Keratinocyte (primary cell): ENCODE measurements at regions not wholly inside any gene's neighbourhood (a gene's known extent, or its start where the extent isn't known, plus 50 kb on each side); places are given as distances from the start of the nearest gene placed in this dataset.

ENCODE experiments used
- DNase-seq: peaks from one replicate; pipeline ENCODE4 v3.0.0-alpha.2; 2011; ENCODE audit warnings: low read depth, missing footprints, low spot score
- FAIRE-seq: peaks from 2 replicates; lab custom pipeline; 2011; peaks lifted over from hg19 to GRCh38; lab: Jason Lieb, UNC
- H2AFZ ChIP-seq: 2 replicates; pipeline ENCODE4 v1.6.0; 2012; ENCODE audit warnings: low read length, control low read depth, inconsistent platforms; ENCODE audit not compliant: control insufficient read depth
- H3K27ac ChIP-seq: 2 replicates; pipeline ENCODE4 v1.5.1; 2011; ENCODE audit warnings: low read length; ENCODE audit not compliant: control insufficient read depth, insufficient read depth
- H3K27me3 ChIP-seq: 3 replicates; pipeline ENCODE4 v1.6.0; 2011; ENCODE audit warnings: low read length; ENCODE audit not compliant: control insufficient read depth, insufficient read depth; ENCODE audit errors: extremely low read depth
- H3K36me3 ChIP-seq, 2 experiments: 2 replicates in 1 of 2; 3 replicates in 1 of 2; pipeline ENCODE4 v1.5.1; 2011; ENCODE audit warnings: low read length in 2 of 2, mild to moderate bottlenecking in 1 of 2; ENCODE audit not compliant: control insufficient read depth in 2 of 2, insufficient read depth in 2 of 2; ENCODE audit errors: extremely low read depth in 1 of 2
- H3K4me1 ChIP-seq: 3 replicates; pipeline ENCODE4 v1.5.1; 2011; ENCODE audit warnings: low read length; ENCODE audit not compliant: control insufficient read depth, insufficient read depth; ENCODE audit errors: extremely low read depth
- H3K4me2 ChIP-seq: 3 replicates; pipeline ENCODE4 v1.6.0; 2011; ENCODE audit warnings: low read depth, low read length; ENCODE audit not compliant: control insufficient read depth, insufficient read depth; ENCODE audit errors: extremely low read depth
- H3K4me3 ChIP-seq, 3 experiments: fragments of 200-600 bp in 1 of 3; sonication (generic) in 1 of 3; 2 replicates in 2 of 3; 3 replicates in 1 of 3; pipeline ENCODE4 v1.5.1; 2011 to 2016; ENCODE audit warnings: low read length in 3 of 3, mild to moderate bottlenecking in 3 of 3, control low read depth in 2 of 3, inconsistent platforms in 1 of 3, low read depth in 1 of 3, mixed read lengths in 1 of 3, mixed run types in 1 of 3, moderate library complexity in 1 of 3; ENCODE audit not compliant: control insufficient read depth in 2 of 3, insufficient read depth in 2 of 3; ENCODE audit errors: extremely low read depth in 1 of 3
- H3K79me2 ChIP-seq: 2 replicates; pipeline ENCODE4 v1.6.0; 2012; ENCODE audit warnings: low read length; ENCODE audit not compliant: control insufficient read depth, insufficient read depth
- H3K9ac ChIP-seq: 3 replicates; pipeline ENCODE4 v1.6.0; 2011; ENCODE audit warnings: low read length; ENCODE audit not compliant: control insufficient read depth, insufficient read depth; ENCODE audit errors: extremely low read depth
- H3K9me1 ChIP-seq: 3 replicates; pipeline ENCODE4 v1.6.0; 2011; ENCODE audit warnings: low read length; ENCODE audit not compliant: control insufficient read depth, insufficient read depth; ENCODE audit errors: extremely low read depth
- H3K9me3 ChIP-seq: 2 replicates; pipeline ENCODE4 v1.5.1; 2012; ENCODE audit warnings: low read depth, low read length; ENCODE audit not compliant: control insufficient read depth
- H4K20me1 ChIP-seq: 3 replicates; pipeline ENCODE4 v1.6.0; 2011; ENCODE audit warnings: low read length; ENCODE audit not compliant: control insufficient read depth, insufficient read depth; ENCODE audit errors: extremely low read depth
- CTCF ChIP-seq, 3 experiments: IDR thresholded peaks in 1 of 3; conservative IDR thresholded peaks in 1 of 3; optimal IDR thresholded peaks in 1 of 3; 2 replicates in 2 of 3; 3 replicates in 1 of 3; pipeline versions ENCODE3 to v1.5.1; 2011; ENCODE audit warnings: low read length in 3 of 3, mild to moderate bottlenecking in 3 of 3, moderate library complexity in 2 of 3, control low read depth in 1 of 3, inconsistent platforms in 1 of 3; ENCODE audit not compliant: insufficient read depth in 2 of 3; ENCODE audit errors: extremely low read depth in 1 of 3
- EZH2 ChIP-seq: IDR thresholded peaks from one replicate; pipeline ENCODE4 v1.6.1; 2012; ENCODE audit warnings: inconsistent platforms, mild to moderate bottlenecking, low read length, moderate library complexity
- dilution Hi-C: fragments of 300-500 bp; cut with MboI; formaldehyde crosslinking; loops from one replicate; pipeline ENCODE4 v1.7.0; 2020; ENCODE audit warnings: low sequenced_read_pairs; ENCODE audit not compliant: extremely low pct_ligation_motif_present

GRCh38 chr11:103534191-103534590 lies 425.0 kb downstream of the DYNC2H1 start:
- H3K4me1 ChIP-seq, result peaks cover 34% of the 10 kb centered on the region
- FAIRE-seq (no peak), DNase-seq (no peak)
- dilution Hi-C loops, result no loop called here
- H3K4me3 ChIP-seq, result no peak overlapping the region
- no peak overlapping the region for H2AFZ ChIP-seq
- no peaks in the 10 kb centered on the region for H3K9me1 ChIP-seq
- no peaks in the 10 kb centered on the region for H3K27me3 ChIP-seq
- no peak overlapping the region for H3K27ac ChIP-seq
- no peaks in the 10 kb centered on the region for H3K79me2 ChIP-seq
- no peak overlapping the region for H3K9ac ChIP-seq
- no peaks in the 10 kb centered on the region for H3K9me3 ChIP-seq
- H3K36me3 ChIP-seq, result no peaks in the 10 kb centered on the region
- TF ChIP-seq CTCF (optimal IDR thresholded peaks at IDR 0.05 in 1 of 3, IDR thresholded peaks at IDR 0.05 in 1 of 3, conservative IDR thresholded peaks at IDR 0.05 in 1 of 3; ENCODE audit: extremely low read depth in 1 of 3, insufficient read depth in 2 of 3, low read length in 3 of 3), result no peak
- TF ChIP-seq EZH2, result no peak
- H4K20me1 ChIP-seq, result no peaks in the 10 kb centered on the region
- no peak overlapping the region for H3K4me2 ChIP-seq

- Histone ChIP-seq H3K9me1 (no peaks in the 10 kb centered on the region), H3K4me3 (no peak overlapping the region), H3K9me3 (no peaks in the 10 kb centered on the region), H4K20me1 (no peaks in the 10 kb centered on the region), H3K9ac (no peak overlapping the region), H2AFZ (no peak overlapping the region), H3K4me1 (peaks cover 27% of the 10 kb centered on the region), H3K27me3 (no peaks in the 10 kb centered on the region), H3K27ac (no peak overlapping the region), H3K36me3 (no peaks in the 10 kb centered on the region), H3K79me2 (no peaks in the 10 kb centered on the region), H3K4me2 (no peak overlapping the region)
- dilution Hi-C loops, result no loop called here
- no peak for DNase-seq
- TF ChIP-seq EZH2 (no peak), CTCF (optimal IDR thresholded peaks at IDR 0.05 in 1 of 3, IDR thresholded peaks at IDR 0.05 in 1 of 3, conservative IDR thresholded peaks at IDR 0.05 in 1 of 3; ENCODE audit: extremely low read depth in 1 of 3, insufficient read depth in 2 of 3, low read length in 3 of 3) (no peak)
- FAIRE-seq, result no peak
Measured at GRCh38 chr11:103534959-103535358, 425.7 kb downstream of the DYNC2H1 start.
